Stimulated activated CD4-positive, alpha-beta T cell treated with anti-CD3 and anti-CD28 coated beads, Interleukin-12 subunit alpha, Interleukin-12 subunit beta, amount 100 ng/mL, for 48 hours (primary cell): ENCODE measurements at regions not wholly inside any gene's neighbourhood (a gene's known extent, or its start where the extent isn't known, plus 50 kb on each side); places are given as distances from the start of the nearest gene placed in this dataset.
"Not testable (repeated sequence)": the region's sequence is repeated elsewhere in the genome, so short reads cannot be mapped to it uniquely, and the experiment has no call there.

Experiments used
- DNase-seq, 3 donors: peaks; one replicate each; pipeline ENCODE4 v3.0.0-alpha.2; 2020; ENCODE audit warnings: low read depth in 2 of 3, low spot score in 1 of 3

DNA sequence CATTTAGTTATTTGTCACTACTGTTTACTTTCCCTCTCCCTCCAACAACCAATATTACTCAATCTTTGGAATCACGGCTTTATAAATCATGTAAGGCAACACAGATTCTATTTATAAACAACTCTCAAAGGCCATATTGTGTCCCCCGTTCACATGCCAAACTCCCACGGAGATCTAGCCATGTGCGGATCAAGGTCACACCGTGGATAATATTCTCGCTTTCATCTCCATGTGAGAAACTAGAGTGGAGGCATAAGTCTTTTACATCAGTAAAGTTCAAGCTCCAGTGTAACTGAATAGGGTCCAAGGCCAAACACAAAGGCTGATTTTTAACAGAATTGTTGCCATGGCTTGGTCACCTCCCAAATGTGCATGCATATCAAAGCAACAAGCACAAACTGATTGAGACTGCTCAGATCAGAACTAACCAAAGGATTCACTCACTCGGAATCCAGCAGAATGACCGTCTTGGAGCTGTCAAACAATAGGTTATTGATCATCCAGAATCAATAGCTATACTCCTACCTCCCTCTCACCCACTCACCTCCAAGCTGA is 569.5 kb upstream of the LRRN3 start:
- no peak for DNase-seq

DNA sequence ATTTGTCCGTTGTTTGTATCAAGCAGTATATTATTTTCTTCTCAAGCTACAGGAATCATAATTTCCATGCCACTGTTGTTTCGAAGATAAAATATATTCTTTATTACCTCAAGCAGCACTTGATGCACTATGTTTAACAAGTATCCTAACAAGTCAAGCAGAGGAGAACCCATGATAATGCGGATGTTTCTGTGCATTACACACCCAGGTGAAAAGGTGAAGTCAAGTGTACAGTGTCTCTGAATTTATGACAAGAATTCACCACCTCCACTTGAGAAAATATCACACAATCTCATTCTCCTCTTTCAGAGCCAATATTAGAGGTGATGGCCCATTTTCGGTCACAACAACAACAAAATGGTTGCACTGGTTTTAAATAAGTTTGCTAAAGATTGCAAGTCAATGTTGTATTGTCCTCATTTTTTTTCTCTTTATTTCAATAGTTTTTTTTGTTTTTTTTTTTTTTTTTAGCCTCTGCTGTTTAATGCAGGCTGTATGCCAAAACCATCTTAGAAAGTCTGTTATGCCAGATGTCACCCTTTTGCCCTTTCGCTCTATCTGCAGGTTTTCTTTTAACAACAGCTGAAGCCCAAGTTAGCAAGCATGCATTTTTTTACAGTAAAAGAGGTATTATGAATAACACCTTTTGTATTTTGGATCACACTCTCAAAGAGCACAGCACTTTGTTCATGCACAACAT is 568.7 kb upstream of the LRRN3 start:
- DNase-seq: no peak

DNA sequence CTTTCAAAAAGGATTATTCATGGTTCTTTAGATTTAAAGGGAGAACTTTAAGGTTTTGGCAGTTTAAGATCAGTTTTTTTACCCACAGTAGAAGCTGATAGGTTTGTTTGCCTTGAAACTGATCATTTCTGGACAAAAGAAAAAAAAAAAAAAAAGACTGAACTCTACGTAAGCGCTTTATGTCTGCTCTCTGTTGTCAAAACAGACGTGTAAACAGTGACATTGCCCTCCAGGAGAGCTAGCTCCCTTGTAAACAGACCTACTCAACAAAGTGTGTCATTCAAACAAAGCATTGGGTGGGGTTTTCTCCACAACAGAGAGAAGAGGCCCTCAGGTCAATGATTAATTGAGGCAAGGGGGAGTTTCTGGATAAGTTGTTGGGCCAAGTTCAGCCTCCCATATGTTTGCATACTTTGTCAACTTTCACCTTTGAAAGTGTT is 568.1 kb upstream of the LRRN3 start:
- no peak for DNase-seq

DNA sequence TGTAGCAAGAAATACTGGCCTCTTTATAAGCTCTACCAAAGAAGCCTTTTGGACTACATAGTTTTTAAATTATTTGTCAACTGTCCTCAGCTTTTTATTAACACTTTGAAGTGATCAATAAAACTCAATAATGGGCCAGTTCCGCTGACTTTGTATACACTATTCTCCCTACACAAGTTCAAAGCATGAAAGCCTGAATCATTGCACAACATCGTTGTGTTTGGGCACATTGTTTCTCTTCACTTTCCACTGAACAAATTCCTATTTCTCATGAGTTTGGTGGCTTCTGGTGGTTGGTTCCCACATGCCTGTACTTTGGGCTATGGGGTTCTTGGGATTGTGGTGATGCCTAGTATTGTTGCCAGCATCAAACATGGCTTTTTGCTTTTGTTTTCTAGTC is 561.8 kb upstream of the LRRN3 start:
- no peak for DNase-seq

DNA sequence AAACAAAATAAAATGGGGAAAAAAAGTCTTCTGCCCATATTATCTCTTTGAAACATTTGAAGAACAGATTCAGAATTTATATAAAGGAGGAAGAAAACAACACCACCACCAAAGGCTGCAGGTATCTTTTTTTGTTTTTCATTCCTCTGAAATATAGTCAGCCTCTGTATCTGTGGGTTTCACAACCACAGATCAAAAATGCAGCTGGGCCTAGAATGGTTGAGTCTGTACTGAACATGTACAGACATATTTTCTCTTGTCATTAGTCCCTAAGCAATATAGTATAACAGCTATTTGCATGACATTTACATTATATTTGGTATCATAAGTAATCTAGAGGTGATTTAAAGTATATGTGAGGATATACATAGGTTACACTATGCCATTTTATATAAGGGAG is 559.7 kb upstream of the LRRN3 start:
- DNase-seq: no peak

DNA sequence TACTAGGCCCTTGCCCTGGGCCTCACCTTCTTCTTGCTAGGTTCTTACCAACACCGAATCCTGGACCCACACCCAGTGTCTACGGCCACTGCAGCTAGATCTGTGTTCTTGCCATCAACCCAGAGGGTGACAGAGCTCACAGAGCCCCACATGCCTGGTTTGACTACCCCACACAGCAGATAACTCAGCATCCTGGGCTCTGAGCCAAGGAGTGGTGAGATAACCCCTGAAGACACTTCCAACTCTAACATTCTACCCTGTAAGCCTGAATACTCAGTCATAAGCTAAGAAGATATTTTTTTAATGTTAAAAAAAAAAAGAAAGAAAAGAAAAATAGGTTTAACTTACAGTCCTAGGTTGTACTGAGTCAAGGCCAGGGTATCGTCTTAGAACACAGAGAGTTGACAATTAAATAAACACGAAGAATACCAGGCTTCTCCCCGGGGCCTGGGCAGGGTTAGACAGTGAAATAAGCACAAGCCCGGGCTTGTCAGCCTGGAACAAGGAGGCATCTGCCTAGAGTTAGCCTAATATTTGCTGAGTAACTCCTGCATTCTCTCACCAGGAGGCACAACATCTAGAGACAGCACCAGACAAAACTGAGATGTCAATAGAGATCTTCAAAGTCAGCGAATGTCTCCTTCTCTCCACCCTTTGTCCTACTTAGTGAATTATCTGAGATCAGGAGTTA is 556.5 kb upstream of the LRRN3 start:
- no peak for DNase-seq

DNA sequence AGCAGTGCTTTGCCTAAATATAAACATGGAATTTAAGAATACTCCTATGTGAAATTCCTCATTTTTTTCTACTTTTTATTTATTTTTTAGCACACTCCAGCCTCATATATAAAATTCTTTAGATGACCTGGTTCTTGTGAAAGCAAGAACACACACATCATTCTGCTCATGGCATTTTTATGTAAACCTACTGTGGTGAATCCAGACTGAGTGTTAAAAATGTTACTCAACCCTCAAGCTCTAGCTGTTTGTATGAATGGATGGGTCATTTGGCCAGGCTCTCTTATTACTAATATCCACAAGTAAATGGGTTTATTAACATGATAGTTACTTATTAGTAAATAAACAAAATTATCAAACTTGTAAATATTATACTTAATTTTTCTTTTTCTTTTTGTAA is 551.7 kb upstream of the LRRN3 start:
- DNase-seq: no peak

DNA sequence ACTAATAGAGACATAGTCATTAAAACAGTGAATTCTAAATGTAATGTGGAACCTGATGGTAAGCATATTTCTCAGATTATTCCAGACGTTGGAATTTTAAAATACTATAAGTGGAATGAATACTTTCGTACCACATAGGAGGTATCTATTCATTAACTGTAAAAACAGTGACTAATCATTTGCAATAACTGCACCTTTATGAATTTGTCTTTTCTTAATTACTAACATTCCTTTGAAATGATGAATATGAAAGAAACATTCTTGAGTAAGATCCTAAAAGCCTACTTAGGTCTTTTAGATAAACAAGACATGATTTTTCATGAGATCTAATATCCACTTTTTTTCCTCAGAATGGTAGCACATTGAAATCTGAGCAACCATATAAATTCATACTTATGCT is 549.0 kb upstream of the LRRN3 start:
- DNase-seq: no peak

DNA sequence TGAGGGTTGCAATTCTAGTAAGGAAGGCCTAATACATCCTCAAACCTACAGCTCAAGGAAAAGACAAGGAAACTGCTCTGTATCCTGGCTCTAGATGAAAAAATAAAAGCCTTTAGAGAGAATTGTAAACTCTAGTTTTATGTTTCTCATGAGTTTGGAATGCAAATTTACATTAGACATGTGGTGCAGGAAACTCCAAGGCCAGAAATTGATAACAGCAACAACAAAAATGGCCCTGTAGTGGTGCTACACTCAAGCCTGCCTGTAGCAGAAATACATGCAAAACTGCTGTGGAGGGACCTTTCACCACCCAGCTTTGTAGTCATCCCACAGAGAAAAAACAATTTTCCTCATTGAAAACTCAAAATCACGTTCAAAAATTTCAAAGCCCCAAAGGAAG is 546.7 kb upstream of the LRRN3 start:
- DNase-seq: no peak

DNA sequence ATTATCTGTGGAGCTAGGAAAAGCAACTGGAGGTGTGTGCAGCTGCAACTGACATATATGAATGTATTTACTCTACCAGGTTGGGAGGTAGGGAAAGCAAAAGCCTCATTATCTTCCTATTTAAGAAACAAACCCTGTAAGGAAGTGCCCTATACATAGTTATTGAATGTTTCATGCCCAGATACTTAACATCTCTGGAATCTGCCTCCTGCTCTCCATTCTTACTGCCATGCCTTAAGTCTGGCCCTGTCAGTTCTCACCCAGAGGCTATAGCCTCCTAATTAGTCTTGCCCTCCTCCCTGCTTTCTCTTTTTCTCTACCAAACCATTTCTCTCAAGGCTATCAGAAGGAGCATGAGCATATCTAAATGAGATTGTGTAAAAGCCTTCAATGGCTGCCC is 542.6 kb upstream of the LRRN3 start:
- DNase-seq: no peak

DNA sequence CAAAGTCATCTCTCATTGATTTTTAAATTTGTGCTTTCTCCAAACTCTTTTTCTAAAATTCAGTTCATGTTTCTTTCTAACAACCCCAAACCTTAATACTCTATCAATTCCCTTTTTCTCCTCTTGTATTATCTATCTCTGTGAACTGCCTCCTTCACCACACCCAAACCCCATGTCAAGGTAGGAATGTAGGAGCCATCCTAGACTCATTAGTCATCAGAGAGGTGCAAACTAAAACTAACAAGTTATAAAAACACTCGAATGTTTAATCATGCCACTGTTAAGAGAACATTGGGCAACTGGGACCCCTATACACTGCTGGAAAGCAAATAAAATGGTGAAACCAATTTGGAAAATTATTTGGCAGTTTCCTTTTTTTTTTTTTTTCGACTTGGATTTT is 533.8 kb upstream of the LRRN3 start:
- no peak for DNase-seq

DNA sequence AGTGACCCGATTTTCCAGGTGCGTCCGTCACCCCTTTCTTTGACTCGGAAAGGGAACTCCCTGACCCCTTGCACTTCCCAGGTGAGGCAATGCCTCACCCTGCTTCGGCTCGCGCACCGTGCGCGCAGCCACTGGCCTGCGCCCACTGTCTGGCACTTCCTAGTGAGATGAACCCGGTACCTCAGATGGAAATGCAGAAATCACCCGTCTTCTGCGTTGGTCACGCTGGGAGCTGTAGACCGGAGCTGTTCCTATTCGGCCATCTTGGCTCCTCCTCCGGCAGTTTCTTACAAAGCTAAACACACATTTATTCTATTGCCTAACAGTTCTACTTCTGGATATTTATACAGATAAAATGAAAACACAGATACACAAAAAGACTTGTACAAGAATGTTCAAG is 527.6 kb upstream of the LRRN3 start:
- DNase-seq: not testable (repeated sequence)

DNA sequence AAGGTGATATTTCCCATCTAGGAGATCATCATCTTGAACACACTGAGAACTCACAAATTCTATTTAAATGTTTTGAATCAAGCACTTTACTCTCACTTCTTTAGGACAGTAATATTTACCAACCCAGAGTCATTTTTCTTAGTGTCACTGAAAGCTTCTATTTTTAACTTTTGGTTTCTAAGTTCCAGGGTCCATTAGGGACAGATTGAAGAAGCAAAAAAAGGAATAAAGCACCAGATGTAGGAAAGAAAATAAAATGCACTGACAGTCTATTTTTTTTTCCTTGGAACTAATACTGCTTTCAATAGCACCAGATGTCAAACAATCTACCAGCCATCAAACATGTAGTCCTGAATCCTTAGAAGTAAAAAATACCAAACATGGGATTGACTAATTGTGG is 526.7 kb upstream of the LRRN3 start:
- DNase-seq: no peak

DNA sequence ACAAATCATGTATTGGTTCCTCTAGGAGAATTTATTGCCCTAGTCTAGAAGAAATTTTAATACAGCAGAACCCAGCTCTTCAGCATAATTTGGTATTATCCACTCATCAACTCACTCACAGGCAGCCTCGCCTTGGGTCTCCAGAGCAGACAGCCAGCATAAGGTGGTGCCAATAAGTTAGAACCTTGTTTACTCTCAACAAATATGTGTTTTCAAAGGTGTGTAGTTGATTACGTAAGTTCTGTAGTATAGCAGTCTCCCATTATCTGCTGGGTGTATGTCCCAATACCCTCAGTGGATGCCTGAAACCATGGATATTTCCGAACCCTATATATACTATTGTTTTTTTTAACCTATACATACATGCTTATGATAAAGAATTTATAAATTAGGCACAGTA is 522.5 kb upstream of the LRRN3 start:
- DNase-seq: no peak

DNA sequence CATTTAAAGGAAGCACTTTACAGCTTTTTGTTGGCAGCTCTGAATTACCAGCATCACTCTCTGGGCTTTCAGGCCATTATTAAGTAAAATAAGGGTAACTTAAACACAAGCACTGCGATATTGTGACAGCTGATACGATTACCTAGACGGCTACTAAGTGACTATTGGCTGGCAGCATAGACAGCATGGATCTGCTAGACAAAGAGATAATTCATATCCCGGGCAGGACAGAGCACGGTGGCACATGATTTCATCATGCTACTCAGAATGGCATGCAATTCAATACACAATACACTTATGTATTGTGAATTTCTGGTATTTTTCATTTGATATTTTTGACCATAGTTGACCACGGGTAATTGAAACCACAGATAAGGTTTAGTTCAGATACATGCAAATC is 522.0 kb upstream of the LRRN3 start:
- DNase-seq: no peak

DNA sequence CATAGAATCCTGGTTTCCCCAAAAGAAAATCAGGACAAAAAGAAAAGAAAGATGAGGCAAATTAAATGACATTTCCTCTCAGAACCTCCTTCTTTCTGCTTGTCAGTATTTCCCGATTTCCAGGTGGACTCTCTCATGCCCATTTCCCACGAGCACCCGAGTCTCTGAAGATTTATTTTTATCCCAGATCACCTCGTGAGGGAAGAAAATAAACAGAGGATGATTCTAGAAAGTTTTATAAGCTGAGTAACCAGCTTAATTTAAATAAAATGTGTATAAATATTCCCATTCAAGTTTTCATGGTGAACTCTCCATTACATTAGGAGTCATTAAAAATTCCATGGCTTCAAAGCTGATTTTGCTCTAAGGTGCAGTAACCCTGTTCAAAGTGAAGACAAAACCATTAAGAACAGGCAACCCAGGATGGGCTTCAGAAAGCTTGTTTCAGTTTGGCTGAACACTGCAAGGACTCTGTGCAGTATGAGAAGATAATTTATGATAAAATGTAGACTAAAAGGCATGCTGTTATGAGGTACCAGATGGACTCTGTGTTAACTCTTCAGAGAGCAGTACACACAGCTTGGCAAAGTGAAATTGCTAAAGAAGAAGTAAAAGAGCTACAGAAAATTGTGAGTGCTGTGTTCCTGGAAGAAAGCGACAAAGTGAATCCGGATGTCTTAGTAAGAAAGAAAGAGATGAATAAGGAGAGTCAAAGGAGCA is 521.3 kb upstream of the LRRN3 start:
- no peak for DNase-seq

DNA sequence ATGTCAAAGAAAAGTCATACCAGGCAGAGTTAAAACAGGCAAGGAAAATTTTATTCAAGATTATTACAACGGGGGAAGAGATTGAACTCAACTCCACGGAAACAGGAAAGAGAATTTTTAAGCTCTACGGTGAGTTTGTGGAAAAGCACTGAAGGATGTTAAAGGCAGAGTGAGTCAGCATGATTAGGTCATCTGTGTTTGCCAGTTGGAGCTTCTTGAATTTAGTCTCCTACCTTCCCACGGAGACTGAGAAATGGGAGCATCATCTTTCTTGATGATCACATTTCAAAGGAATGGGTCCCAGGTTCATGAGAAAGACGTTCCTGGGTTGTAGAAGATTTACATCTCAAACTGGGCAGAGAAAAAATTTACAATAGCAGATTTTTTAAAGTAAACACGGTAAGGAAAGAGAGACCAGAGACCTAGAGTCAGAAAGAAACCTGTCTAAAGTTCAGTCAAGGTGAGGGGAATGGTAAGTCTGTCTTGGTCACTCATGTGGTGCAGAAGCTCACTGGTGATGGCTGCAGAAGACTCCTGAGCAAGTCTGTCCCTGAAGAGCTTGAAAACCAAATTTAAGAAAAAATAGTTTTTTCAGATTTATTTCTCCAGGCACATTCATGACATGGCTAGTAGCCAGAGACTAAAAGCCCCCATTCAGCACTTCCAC is 516.9 kb upstream of the LRRN3 start:
- DNase-seq: no peak

DNA sequence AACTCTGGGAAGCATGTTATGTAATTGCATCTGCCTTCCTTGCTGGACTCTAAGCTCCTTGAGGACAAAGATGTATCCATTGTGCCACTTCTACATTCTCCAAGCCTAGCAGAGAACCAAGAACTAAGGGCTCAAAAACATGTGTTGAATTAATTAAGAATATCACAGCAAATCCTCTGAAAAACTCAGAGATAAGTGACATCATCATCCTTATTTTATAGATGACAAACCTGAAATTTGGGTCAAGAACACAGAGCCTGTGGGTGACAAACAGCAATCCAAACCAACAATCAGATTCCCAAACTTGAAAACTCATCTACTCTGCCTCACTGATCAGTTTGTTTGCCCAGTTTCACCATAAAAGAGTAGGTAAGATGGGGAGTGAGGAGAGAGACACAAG is 503.6 kb upstream of the LRRN3 start:
- no peak for DNase-seq

DNA sequence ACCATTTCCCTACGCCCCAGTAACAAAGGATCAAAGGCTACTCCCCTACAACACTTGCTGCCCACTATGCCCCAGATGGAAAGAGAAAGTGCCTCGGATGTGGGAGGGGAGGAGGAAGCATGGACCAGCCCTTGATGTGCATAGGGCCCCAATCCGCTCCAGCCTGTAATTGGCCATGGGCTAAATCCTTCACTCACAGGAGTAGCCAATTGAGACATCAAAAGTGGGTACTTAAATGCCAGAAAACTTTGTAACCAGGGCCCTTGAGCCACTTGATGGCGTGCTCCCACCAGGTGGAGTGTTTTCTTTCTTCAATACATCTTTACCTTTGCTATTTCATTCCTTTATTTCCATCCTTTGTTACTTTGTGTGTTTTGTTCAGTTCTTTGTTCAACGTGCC is 500.5 kb upstream of the LRRN3 start:
- DNase-seq: no peak

DNA sequence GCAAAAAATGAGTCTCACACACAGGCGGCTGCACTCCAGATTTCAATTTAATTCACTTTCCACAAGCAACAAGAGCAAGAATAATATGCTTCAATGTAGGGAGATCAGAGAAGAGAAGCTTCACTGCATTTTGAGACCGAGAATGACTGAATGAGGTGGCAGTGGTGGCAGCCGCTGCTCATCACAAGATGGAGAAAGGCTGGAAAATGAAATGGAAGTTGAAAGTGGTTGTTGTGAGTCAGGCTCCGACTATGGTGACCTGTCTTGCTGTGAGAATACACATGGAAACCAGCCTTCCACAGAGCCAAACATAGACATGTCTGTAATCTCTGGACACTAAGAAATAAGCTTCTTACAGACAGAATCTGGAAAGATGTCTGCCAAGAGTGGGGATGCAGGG is 499.6 kb upstream of the LRRN3 start:
- DNase-seq: no peak

DNA sequence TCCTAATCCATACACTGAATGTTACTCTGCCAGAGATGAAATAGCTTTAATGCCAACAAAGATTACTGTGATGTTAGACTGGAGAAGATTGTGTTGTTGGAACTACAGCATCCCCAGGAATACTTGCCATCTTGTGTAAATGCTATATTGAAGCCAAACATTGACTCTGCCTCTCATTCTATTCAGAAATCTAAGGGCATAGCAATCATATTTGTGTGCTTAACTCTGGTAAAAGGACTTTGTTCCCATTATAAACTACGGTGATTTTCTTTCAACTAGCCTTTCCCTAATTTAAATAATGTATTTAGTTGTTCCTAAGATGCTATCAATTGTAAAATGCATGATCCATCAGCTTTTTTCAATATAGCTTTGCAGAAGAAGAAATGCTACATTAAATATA is 498.4 kb upstream of the LRRN3 start:
- DNase-seq: no peak

DNA sequence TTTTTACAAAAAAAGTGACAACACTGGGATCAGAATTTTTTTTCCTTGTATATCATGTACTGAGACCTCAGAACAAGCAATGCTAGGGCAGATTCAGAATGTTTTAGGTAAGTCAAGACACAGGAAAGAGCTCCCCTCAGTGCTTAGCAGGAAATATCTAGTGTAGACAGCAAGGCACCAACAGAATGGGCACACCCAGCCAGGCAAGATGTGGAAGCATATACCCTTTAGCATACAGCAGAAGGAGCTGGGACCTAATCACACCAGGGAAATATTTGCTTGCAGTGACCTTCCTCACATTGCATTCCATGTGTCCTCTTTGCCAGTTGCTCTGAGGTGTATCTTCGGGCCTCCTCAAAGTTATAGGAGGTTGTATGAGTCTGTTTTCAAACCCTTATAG is 497.6 kb upstream of the LRRN3 start:
- no peak for DNase-seq
